CD4-positive, CD25-positive, alpha-beta regulatory T cell (primary cell): ENCODE measurements at regions not wholly inside any gene's neighbourhood (a gene's known extent, or its start where the extent isn't known, plus 50 kb on each side); places are given as distances from the start of the nearest gene placed in this dataset.
"Not testable (repeated sequence)": the region's sequence is repeated elsewhere in the genome, so short reads cannot be mapped to it uniquely, and the experiment has no call there.

Experiments
- ATAC-seq, 2 donors: fragments of 150-1000 bp; cut with Tn5 transposase; one replicate each; pipeline ENCODE4 v1.10.0; 2021; ENCODE audit warnings: low read depth in 2 of 2, moderate number of reproducible peaks in 2 of 2, moderate library complexity in 1 of 2
- DNase-seq, 3 donors: peaks; one replicate each; pipeline versions ENCODE4 v3.0.0 to v3.0.0-alpha.2; 2012 to 2022; ENCODE audit warnings: mixed read lengths in 1 of 3
- H3K27ac ChIP-seq: one replicate; pipeline ENCODE4 v1.7.0; 2013; ENCODE audit warnings: mild to moderate bottlenecking, low read length; ENCODE audit not compliant: insufficient read depth, poor library complexity, severe bottlenecking
- H3K27me3 ChIP-seq: one replicate; pipeline ENCODE4 v1.7.0; 2013; ENCODE audit warnings: low read length; ENCODE audit not compliant: control insufficient read depth, insufficient read depth
- H3K36me3 ChIP-seq: one replicate; pipeline ENCODE4 v1.7.0; 2013; ENCODE audit warnings: mild to moderate bottlenecking, low read length, moderate library complexity; ENCODE audit not compliant: control insufficient read depth, insufficient read depth
- H3K4me1 ChIP-seq: 2 replicates; pipeline ENCODE4 v1.7.0; 2013; ENCODE audit warnings: mild to moderate bottlenecking, low read length; ENCODE audit not compliant: insufficient read depth, control insufficient read depth, poor library complexity, severe bottlenecking
- H3K4me3 ChIP-seq: one replicate; pipeline ENCODE4 v1.7.0; 2013; ENCODE audit warnings: low read depth, mild to moderate bottlenecking, low read length, moderate library complexity
- H3K9me3 ChIP-seq, 2 experiments: 1 replicate in 1 of 2; 2 replicates in 1 of 2; pipeline ENCODE4 v1.7.0; 2013; ENCODE audit warnings: low read length in 2 of 2, mild to moderate bottlenecking in 1 of 2, moderate library complexity in 1 of 2; ENCODE audit not compliant: control insufficient read depth in 2 of 2
- H3K27ac Mint-ChIP-seq, 3 donors: one replicate each; pipeline ENCODE4 v1.8.0; 2020 to 2022; ENCODE audit warnings: mild to moderate bottlenecking in 3 of 3, mixed read lengths in 3 of 3, moderate library complexity in 2 of 3
- H3K27me3 Mint-ChIP-seq: one replicate; pipeline ENCODE4 v1.8.0; 2022; ENCODE audit warnings: mild to moderate bottlenecking, mixed read lengths
- H3K36me3 Mint-ChIP-seq: one replicate; pipeline ENCODE4 v1.8.0; 2020; ENCODE audit warnings: mixed read lengths
- H3K4me1 Mint-ChIP-seq, 4 donors: one replicate each; pipeline ENCODE4 v1.8.0; 2020 to 2022; ENCODE audit warnings: mixed read lengths in 4 of 4, mild to moderate bottlenecking in 1 of 4
- H3K4me3 Mint-ChIP-seq, 4 donors: one replicate each; pipeline ENCODE4 v1.8.0; 2020 to 2022; ENCODE audit warnings: mild to moderate bottlenecking in 4 of 4, mixed read lengths in 4 of 4, moderate library complexity in 3 of 4
- H3K9me3 Mint-ChIP-seq, 7 donors: one replicate each; pipeline ENCODE4 v1.8.0; 2020 to 2022; ENCODE audit warnings: mixed read lengths in 7 of 7, mild to moderate bottlenecking in 3 of 7, moderate library complexity in 2 of 7

DNA sequence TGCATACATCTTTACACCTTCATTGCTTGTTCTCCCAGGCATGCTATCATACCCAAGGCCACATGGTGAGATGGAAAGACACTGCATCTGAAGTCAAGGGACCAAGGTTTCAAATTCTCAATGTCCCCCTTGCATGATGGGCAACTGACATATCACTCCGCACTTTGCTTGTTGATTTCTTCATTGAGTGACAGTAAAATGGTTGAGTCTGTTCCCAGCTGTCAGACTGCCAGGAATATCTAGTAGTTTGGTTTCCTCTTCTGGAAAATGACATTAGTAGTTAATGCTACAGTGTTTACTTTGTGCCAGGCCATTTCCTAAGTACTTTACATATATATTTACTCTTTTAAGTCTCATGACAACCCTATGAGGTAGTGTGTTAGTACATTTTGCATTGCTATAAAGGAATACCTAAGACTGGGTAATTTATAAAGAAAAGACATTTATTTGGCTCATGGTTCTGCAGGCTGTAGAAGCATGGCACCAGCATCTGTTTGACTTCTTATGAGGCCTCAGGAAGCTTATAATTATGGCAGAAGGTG, 114.4 kb downstream of the PCSK1 start:
- no peaks in the 10 kb centered on the region for H3K9me3 ChIP-seq
- no peak for ATAC-seq
- no peak overlapping the region for H3K27ac Mint-ChIP-seq

DNA sequence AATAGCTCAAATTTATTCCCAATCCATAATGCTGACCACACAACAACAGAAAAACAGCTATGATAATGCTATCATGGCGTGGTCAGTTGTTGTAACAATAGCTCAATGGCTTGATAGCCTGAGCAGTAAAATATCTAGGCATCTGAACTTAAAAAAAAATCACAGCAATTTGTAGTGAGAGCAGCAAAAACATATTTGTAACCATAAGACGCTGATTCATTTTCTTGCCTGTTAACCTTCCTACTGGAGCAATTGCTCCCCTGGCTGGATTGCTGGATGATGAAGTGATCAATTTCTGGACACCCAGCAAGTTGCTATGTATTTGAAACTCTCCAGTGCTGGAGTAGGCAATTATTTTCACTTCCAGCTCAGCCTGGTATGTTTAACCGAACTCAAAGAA, 115.1 kb downstream of the PCSK1 start:
- Histone ChIP-seq H3K27ac (no peak overlapping the region), H3K4me1 (no peaks in the 10 kb centered on the region), H3K27me3 (peaks cover 5% of the 10 kb centered on the region), H3K36me3 (no peaks in the 10 kb centered on the region), H3K9me3 (no peaks in the 10 kb centered on the region), H3K4me3 (no peak overlapping the region)
- no peak for ATAC-seq
- no peaks in the 10 kb centered on the region for H3K36me3 Mint-ChIP-seq
- H3K4me3 Mint-ChIP-seq = no peak overlapping the region
- peaks cover 11% of the 10 kb centered on the region for H3K27me3 Mint-ChIP-seq
- DNase-seq = no peak
- H3K9me3 Mint-ChIP-seq = peaks cover 0 to 1% (median 0%) of the 10 kb centered on the region in 7 donors
- no peak overlapping the region for H3K27ac Mint-ChIP-seq
- H3K4me1 Mint-ChIP-seq = no peaks in the 10 kb centered on the region

More for the DNA sequence above, 114.4 kb downstream of the PCSK1 start:
- H3K4me3 ChIP-seq = no peak overlapping the region
- Mint-ChIP-seq H3K36me3 (no peaks in the 10 kb centered on the region), H3K4me3 (no peak overlapping the region), H3K4me1 (no peaks in the 10 kb centered on the region), H3K9me3 (peaks cover 0 to 1% (median 0%) of the 10 kb centered on the region in 7 donors), H3K27me3 (peaks cover 12% of the 10 kb centered on the region)
- no peaks in the 10 kb centered on the region for H3K4me1 ChIP-seq
- H3K27ac ChIP-seq = no peak overlapping the region
- no peak for DNase-seq
- no peaks in the 10 kb centered on the region for H3K36me3 ChIP-seq
- peaks cover 5% of the 10 kb centered on the region for H3K27me3 ChIP-seq

DNA sequence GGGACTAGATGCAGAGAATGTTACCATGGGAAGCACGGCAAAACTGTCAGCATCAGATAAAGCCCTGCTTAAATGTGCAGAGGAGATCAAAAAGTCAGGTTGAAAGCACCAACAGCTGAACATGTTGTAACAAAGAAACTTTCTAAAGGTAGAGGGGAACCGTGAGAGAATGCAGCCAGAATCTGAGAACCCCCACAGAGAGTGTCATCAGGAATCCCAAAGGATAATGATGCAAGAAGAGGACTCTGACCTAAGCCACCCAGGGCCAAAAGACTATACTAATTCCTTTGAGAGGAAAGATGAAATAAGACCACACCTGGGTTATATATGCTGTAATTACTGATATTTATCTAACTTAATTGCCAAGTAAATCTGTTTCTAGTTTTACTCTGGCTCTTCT, 116.6 kb downstream of the PCSK1 start:
- peaks cover 0 to 8% (median 0%) of the 10 kb centered on the region in 7 donors for H3K9me3 Mint-ChIP-seq
- Histone ChIP-seq H3K9me3 (no peaks in the 10 kb centered on the region), H3K27ac (no peak overlapping the region), H3K4me3 (no peak overlapping the region), H3K27me3 (peaks cover 5% of the 10 kb centered on the region), H3K4me1 (no peaks in the 10 kb centered on the region), H3K36me3 (no peaks in the 10 kb centered on the region)
- H3K4me3 Mint-ChIP-seq = no peak overlapping the region
- peaks cover 10% of the 10 kb centered on the region for H3K27me3 Mint-ChIP-seq
- DNase-seq (no peak), ATAC-seq (no peak)
- H3K36me3 Mint-ChIP-seq = no peaks in the 10 kb centered on the region
- H3K4me1 Mint-ChIP-seq = no peaks in the 10 kb centered on the region
- H3K27ac Mint-ChIP-seq = no peak overlapping the region

DNA sequence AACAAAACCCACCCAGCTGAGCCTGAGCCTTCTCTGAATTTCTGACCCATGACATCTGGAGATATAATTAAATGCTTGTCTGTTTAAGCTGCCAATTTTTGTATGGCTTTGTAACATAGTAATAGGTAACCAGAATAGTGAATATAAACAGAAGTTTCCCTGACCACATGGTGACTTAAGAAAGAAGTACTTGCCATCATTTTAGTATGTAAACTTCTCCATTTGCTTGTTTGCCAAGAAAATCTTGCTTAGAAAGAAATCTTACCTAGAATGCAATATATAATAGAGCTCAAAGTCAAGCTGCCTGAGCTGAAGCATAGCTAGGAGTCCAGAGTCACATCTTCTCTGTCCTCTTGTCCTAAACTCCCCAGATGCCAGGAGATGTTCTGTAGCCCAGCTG, 117.0 kb downstream of the PCSK1 start:
- Mint-ChIP-seq H3K4me1 (no peaks in the 10 kb centered on the region), H3K27me3 (peaks cover 10% of the 10 kb centered on the region), H3K36me3 (no peaks in the 10 kb centered on the region)

DNA sequence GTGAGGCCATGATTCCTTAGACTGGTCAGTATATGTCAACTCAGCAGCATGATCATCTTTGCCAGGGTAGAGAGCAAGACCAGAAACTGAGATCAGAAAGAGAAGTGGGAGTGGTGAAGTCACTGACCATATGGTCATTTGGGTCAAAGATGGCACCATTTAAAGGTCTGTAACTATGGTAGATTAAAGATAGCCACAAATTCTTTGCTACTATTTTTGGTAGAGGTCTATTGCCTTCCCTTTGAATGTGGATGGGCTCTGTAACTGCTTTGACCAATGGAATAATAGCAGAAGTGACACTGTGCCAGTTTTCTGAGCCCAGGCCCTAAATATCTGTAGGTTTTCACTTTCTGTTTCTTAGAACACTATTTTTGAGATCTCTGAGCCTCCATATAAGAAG, 117.6 kb downstream of the PCSK1 start:
- H3K27ac ChIP-seq = no peak overlapping the region
- no peak overlapping the region for H3K4me3 Mint-ChIP-seq
- H3K9me3 ChIP-seq = peaks cover 0 to 6% of the 10 kb centered on the region in 2 experiments
- H3K4me1 ChIP-seq = no peaks in the 10 kb centered on the region
- H3K36me3 Mint-ChIP-seq = no peaks in the 10 kb centered on the region
- H3K4me3 ChIP-seq = no peak overlapping the region
- DNase-seq (no peak), ATAC-seq (no peak)
- peaks cover 10% of the 10 kb centered on the region for H3K27me3 Mint-ChIP-seq
- H3K36me3 ChIP-seq = no peaks in the 10 kb centered on the region
- peaks cover 8% of the 10 kb centered on the region for H3K27me3 ChIP-seq
- H3K27ac Mint-ChIP-seq = no peak overlapping the region
- no peaks in the 10 kb centered on the region for H3K4me1 Mint-ChIP-seq
- peaks cover 0 to 14% (median 7%) of the 10 kb centered on the region in 7 donors for H3K9me3 Mint-ChIP-seq

More for the DNA sequence above, 117.0 kb downstream of the PCSK1 start:
- no peaks in the 10 kb centered on the region for H3K36me3 ChIP-seq
- no peak for ATAC-seq
- H3K9me3 ChIP-seq = peaks cover 0 to 3% of the 10 kb centered on the region in 2 experiments
- peaks cover 5% of the 10 kb centered on the region for H3K27me3 ChIP-seq
- no peak overlapping the region for H3K27ac Mint-ChIP-seq
- peaks cover 0 to 10% (median 3%) of the 10 kb centered on the region in 7 donors for H3K9me3 Mint-ChIP-seq
- no peaks in the 10 kb centered on the region for H3K4me1 ChIP-seq
- H3K27ac ChIP-seq = no peak overlapping the region
- H3K4me3 Mint-ChIP-seq = no peak overlapping the region
- H3K4me3 ChIP-seq = no peak overlapping the region
- DNase-seq = no peak

DNA sequence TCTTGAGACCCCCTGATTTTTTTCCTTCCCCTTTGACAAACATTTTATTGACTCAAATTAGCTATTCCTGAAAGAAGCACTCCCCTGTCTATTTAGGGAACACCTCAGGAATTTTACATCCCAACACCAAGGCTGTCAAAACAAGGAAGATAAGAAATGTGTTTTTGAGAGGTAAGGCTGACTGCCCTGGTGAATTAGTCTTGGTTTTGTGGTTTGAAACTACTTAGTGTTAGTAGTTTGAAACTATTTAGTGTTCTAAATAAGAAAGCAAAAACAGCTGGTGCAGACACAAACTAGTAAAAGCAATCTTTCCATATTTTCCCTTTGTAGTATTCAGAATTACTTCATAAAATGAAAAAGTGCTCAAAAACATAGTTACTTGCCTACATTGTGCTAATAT, 120.7 kb downstream of the PCSK1 start:
- H3K4me3 ChIP-seq = no peak overlapping the region
- H3K36me3 ChIP-seq = no peaks in the 10 kb centered on the region
- peaks cover 2 to 14% (median 9%) of the 10 kb centered on the region in 7 donors for H3K9me3 Mint-ChIP-seq
- no peak overlapping the region for H3K27ac ChIP-seq
- H3K4me1 Mint-ChIP-seq = no peaks in the 10 kb centered on the region
- peaks cover 0 to 6% of the 10 kb centered on the region in 2 experiments for H3K9me3 ChIP-seq
- no peaks in the 10 kb centered on the region for H3K4me1 ChIP-seq
- H3K27me3 Mint-ChIP-seq = peaks cover 17% of the 10 kb centered on the region
- no peak for DNase-seq
- peaks cover 8% of the 10 kb centered on the region for H3K27me3 ChIP-seq
- ATAC-seq = no peak
- no peak overlapping the region for H3K27ac Mint-ChIP-seq
- H3K4me3 Mint-ChIP-seq = no peak overlapping the region
- no peaks in the 10 kb centered on the region for H3K36me3 Mint-ChIP-seq

DNA sequence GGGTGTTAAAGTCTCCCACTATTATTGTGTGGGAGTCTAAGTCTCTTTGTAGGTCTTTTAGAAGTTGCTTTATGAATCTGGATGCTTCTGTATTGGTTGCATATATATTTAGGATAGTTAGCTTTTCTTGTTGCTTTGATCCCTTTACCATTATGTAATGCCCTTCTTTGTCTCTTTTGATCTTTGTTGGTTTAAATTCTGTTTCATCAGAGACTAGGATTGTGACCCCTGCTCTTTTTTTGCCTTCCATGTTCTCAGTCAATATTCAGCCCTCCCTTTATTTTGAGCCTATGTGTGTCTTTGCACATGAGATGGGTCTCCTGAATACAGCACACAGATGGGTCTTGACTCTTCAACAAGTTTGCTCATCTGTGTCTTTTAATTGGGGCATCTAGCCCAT, 126.0 kb downstream of the PCSK1 start:
- DNase-seq, H3K9me3 ChIP-seq, H3K27ac ChIP-seq, H3K36me3 ChIP-seq, H3K27ac Mint-ChIP-seq, H3K27me3 ChIP-seq, ATAC-seq, H3K36me3 Mint-ChIP-seq, H3K4me3 ChIP-seq, H3K4me3 Mint-ChIP-seq, H3K4me1 Mint-ChIP-seq, H3K4me1 ChIP-seq: not testable (repeated sequence)
- H3K9me3 Mint-ChIP-seq = peaks cover 2 to 26% (median 18%) of the 10 kb centered on the region in 7 donors
- H3K27me3 Mint-ChIP-seq = peaks cover 23% of the 10 kb centered on the region

DNA sequence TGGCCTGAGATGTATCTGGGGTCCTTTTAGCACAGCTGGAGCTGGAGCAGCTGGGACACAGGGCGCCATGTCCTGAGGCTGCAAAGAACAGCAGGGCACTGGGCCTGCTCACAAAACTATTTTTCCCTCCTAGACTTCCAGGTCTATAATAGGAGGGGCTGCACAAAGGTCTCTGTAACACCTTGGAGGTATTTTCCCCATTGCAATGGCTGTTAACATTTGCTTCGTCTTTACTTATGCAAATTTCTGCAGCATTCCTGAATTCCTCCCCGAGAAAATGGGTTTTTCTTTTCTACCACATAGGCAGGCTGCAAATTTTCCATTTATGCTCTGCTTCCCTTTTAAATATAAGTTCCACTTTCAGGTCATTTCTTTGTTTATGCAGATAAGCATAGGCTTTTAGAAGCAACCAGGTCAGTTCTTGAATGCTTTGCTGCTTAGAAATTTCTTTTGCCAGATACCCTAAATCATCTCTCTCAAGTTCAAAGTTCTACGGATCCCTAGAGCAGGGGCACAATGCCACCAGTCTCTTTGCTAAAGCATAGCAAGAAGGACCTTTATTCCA, 130.8 kb downstream of the PCSK1 start:
- H3K9me3 Mint-ChIP-seq = peaks cover 0 to 26% (median 11%) of the 10 kb centered on the region in 7 donors
- no peak overlapping the region for H3K27ac ChIP-seq

More for the DNA sequence above, 130.8 kb downstream of the PCSK1 start:
- no peaks in the 10 kb centered on the region for H3K4me1 ChIP-seq
- peaks cover 12% of the 10 kb centered on the region for H3K27me3 Mint-ChIP-seq
- no peaks in the 10 kb centered on the region for H3K4me1 Mint-ChIP-seq
- DNase-seq (no peak), ATAC-seq (no peak)
- peaks cover 0 to 6% of the 10 kb centered on the region in 2 experiments for H3K9me3 ChIP-seq
- no peaks in the 10 kb centered on the region for H3K36me3 Mint-ChIP-seq
- H3K36me3 ChIP-seq = no peaks in the 10 kb centered on the region
- H3K27ac Mint-ChIP-seq = peak overlapping the region in 1 of 3 donors; percentile 16
- no peak overlapping the region for H3K4me3 Mint-ChIP-seq
- no peaks in the 10 kb centered on the region for H3K27me3 ChIP-seq
- no peak overlapping the region for H3K4me3 ChIP-seq
